ENCODE measurements at regions not wholly inside any gene's neighbourhood (a gene's known extent, or its start where the extent isn't known, plus 50 kb on each side); places are given as distances from the start of the nearest gene placed in this dataset.

- Histone ChIP-seq H3K4me2 (ENCODE audit: low read length) (no peak overlapping the region), H3K4me3 (ENCODE audit: low read length) (no peak overlapping the region), H3K36me3 (ENCODE audit: insufficient read depth, low read length) (no peaks in the 10 kb centered on the region), H3K9ac (ENCODE audit: low read depth, low read length) (no peak overlapping the region), H3K4me1 (ENCODE audit: control insufficient read depth, insufficient read depth, low read length) (peaks cover 5% of the 10 kb centered on the region), H3K27me3 (ENCODE audit: control insufficient read depth, insufficient read depth, low read length) (no peaks in the 10 kb centered on the region), H3K9me3 (replicated peaks; ENCODE audit: low read length) (no peaks in the 10 kb centered on the region)
Measured at GRCh38 chr19:31656507-31656906, 307.3 kb upstream of the TSHZ3 start.

GRCh38 chr19:31658993-31659896 is 310.0 kb upstream of the TSHZ3 start:
- H3K36me3 ChIP-seq (ENCODE audit: insufficient read depth, low read length), result no peaks in the 10 kb centered on the region
- H3K4me3 ChIP-seq (ENCODE audit: low read length), result no peak overlapping the region
- no peaks in the 10 kb centered on the region for H3K9me3 ChIP-seq (replicated peaks; ENCODE audit: low read length)
- no peaks in the 10 kb centered on the region for H3K27me3 ChIP-seq (ENCODE audit: control insufficient read depth, insufficient read depth, low read length)
- no peak overlapping the region for H3K4me2 ChIP-seq (ENCODE audit: low read length)
- no peak overlapping the region for H3K9ac ChIP-seq (ENCODE audit: low read depth, low read length)
- peaks cover 5% of the 10 kb centered on the region for H3K4me1 ChIP-seq (ENCODE audit: control insufficient read depth, insufficient read depth, low read length)

GRCh38 chr19:31659897-31660210 is 310.6 kb upstream of the TSHZ3 start:
- Histone ChIP-seq H3K4me1 (ENCODE audit: control insufficient read depth, insufficient read depth, low read length) (peaks cover 5% of the 10 kb centered on the region), H3K9me3 (replicated peaks; ENCODE audit: low read length) (no peaks in the 10 kb centered on the region), H3K36me3 (ENCODE audit: insufficient read depth, low read length) (no peaks in the 10 kb centered on the region), H3K9ac (ENCODE audit: low read depth, low read length) (no peak overlapping the region), H3K27me3 (ENCODE audit: control insufficient read depth, insufficient read depth, low read length) (no peaks in the 10 kb centered on the region), H3K4me2 (ENCODE audit: low read length) (no peak overlapping the region), H3K4me3 (ENCODE audit: low read length) (no peak overlapping the region)

- H3K4me1 ChIP-seq (ENCODE audit: control insufficient read depth, insufficient read depth, low read length), result peaks cover 10% of the 10 kb centered on the region
- H3K4me2 ChIP-seq (ENCODE audit: low read length), result no peak overlapping the region
- no peak overlapping the region for H3K4me3 ChIP-seq (ENCODE audit: low read length)
- H3K9ac ChIP-seq (ENCODE audit: low read depth, low read length), result no peak overlapping the region
- H3K36me3 ChIP-seq (ENCODE audit: insufficient read depth, low read length), result no peaks in the 10 kb centered on the region
- H3K9me3 ChIP-seq (replicated peaks; ENCODE audit: low read length), result no peaks in the 10 kb centered on the region
- no peaks in the 10 kb centered on the region for H3K27me3 ChIP-seq (ENCODE audit: control insufficient read depth, insufficient read depth, low read length)
Measured at GRCh38 chr19:31664096-31664495, 314.9 kb upstream of the TSHZ3 start.

GRCh38 chr19:31664997-31665396 is 315.8 kb upstream of the TSHZ3 start:
- H3K9ac ChIP-seq (ENCODE audit: low read depth, low read length), result no peak overlapping the region

GRCh38 chr19:31666126-31666525 is 316.9 kb upstream of the TSHZ3 start:
- Histone ChIP-seq H3K9me3 (replicated peaks; ENCODE audit: low read length) (no peaks in the 10 kb centered on the region), H3K36me3 (ENCODE audit: insufficient read depth, low read length) (no peaks in the 10 kb centered on the region), H3K9ac (ENCODE audit: low read depth, low read length) (no peak overlapping the region), H3K4me2 (ENCODE audit: low read length) (no peak overlapping the region), H3K4me1 (ENCODE audit: control insufficient read depth, insufficient read depth, low read length) (peaks cover 16% of the 10 kb centered on the region), H3K27me3 (ENCODE audit: control insufficient read depth, insufficient read depth, low read length) (no peaks in the 10 kb centered on the region), H3K4me3 (ENCODE audit: low read length) (no peak overlapping the region)

More at GRCh38 chr19:31664997-31665396, 315.8 kb upstream of the TSHZ3 start:
- Histone ChIP-seq H3K4me2 (ENCODE audit: low read length) (no peak overlapping the region), H3K9me3 (replicated peaks; ENCODE audit: low read length) (no peaks in the 10 kb centered on the region), H3K4me1 (ENCODE audit: control insufficient read depth, insufficient read depth, low read length) (peaks cover 13% of the 10 kb centered on the region), H3K4me3 (ENCODE audit: low read length) (no peak overlapping the region), H3K36me3 (ENCODE audit: insufficient read depth, low read length) (no peaks in the 10 kb centered on the region), H3K27me3 (ENCODE audit: control insufficient read depth, insufficient read depth, low read length) (no peaks in the 10 kb centered on the region)

GRCh38 chr19:31667106-31667505 is 317.9 kb upstream of the TSHZ3 start:
- Histone ChIP-seq H3K9me3 (replicated peaks; ENCODE audit: low read length) (no peaks in the 10 kb centered on the region), H3K4me3 (ENCODE audit: low read length) (no peak overlapping the region), H3K4me2 (ENCODE audit: low read length) (no peak overlapping the region), H3K9ac (ENCODE audit: low read depth, low read length) (no peak overlapping the region), H3K36me3 (ENCODE audit: insufficient read depth, low read length) (no peaks in the 10 kb centered on the region), H3K4me1 (ENCODE audit: control insufficient read depth, insufficient read depth, low read length) (peaks cover 16% of the 10 kb centered on the region), H3K27me3 (ENCODE audit: control insufficient read depth, insufficient read depth, low read length) (no peaks in the 10 kb centered on the region)

- Histone ChIP-seq H3K9me3 (replicated peaks; ENCODE audit: low read length) (no peaks in the 10 kb centered on the region), H3K36me3 (ENCODE audit: insufficient read depth, low read length) (no peaks in the 10 kb centered on the region), H3K4me1 (ENCODE audit: control insufficient read depth, insufficient read depth, low read length) (peaks cover 19% of the 10 kb centered on the region), H3K9ac (ENCODE audit: low read depth, low read length) (no peak overlapping the region), H3K4me2 (ENCODE audit: low read length) (no peak overlapping the region), H3K27me3 (ENCODE audit: control insufficient read depth, insufficient read depth, low read length) (no peaks in the 10 kb centered on the region), H3K4me3 (ENCODE audit: low read length) (no peak overlapping the region)
Measured at GRCh38 chr19:31668921-31669320, 319.7 kb upstream of the TSHZ3 start.

GRCh38 chr19:31670931-31671330 is 321.7 kb upstream of the TSHZ3 start:
- Histone ChIP-seq H3K36me3 (ENCODE audit: insufficient read depth, low read length) (no peaks in the 10 kb centered on the region), H3K4me3 (ENCODE audit: low read length) (no peak overlapping the region), H3K27me3 (ENCODE audit: control insufficient read depth, insufficient read depth, low read length) (no peaks in the 10 kb centered on the region), H3K9me3 (replicated peaks; ENCODE audit: low read length) (no peaks in the 10 kb centered on the region), H3K9ac (ENCODE audit: low read depth, low read length) (no peak overlapping the region), H3K4me2 (ENCODE audit: low read length) (no peak overlapping the region), H3K4me1 (ENCODE audit: control insufficient read depth, insufficient read depth, low read length) (peaks cover 36% of the 10 kb centered on the region)

- Histone ChIP-seq H3K9ac (ENCODE audit: low read depth, low read length) (no peak overlapping the region), H3K36me3 (ENCODE audit: insufficient read depth, low read length) (no peaks in the 10 kb centered on the region), H3K4me2 (ENCODE audit: low read length) (no peak overlapping the region), H3K9me3 (replicated peaks; ENCODE audit: low read length) (no peaks in the 10 kb centered on the region), H3K4me3 (ENCODE audit: low read length) (no peak overlapping the region), H3K4me1 (ENCODE audit: control insufficient read depth, insufficient read depth, low read length) (peaks cover 33% of the 10 kb centered on the region), H3K27me3 (ENCODE audit: control insufficient read depth, insufficient read depth, low read length) (no peaks in the 10 kb centered on the region)
Measured at GRCh38 chr19:31671411-31672035, 322.3 kb upstream of the TSHZ3 start.

GRCh38 chr19:31674503-31675192 is 325.4 kb upstream of the TSHZ3 start:
- H3K9me3 ChIP-seq (replicated peaks; ENCODE audit: low read length), result no peaks in the 10 kb centered on the region
- peak overlapping the region; percentile 55 for H3K4me3 ChIP-seq (ENCODE audit: low read length)
- H3K4me1 ChIP-seq (ENCODE audit: control insufficient read depth, insufficient read depth, low read length), result peaks cover 28% of the 10 kb centered on the region
- peak overlapping the region; percentile 43 for H3K9ac ChIP-seq (ENCODE audit: low read depth, low read length)
- H3K4me2 ChIP-seq (ENCODE audit: low read length), result peak overlapping the region; percentile 80
- no peaks in the 10 kb centered on the region for H3K27me3 ChIP-seq (ENCODE audit: control insufficient read depth, insufficient read depth, low read length)
- no peaks in the 10 kb centered on the region for H3K36me3 ChIP-seq (ENCODE audit: insufficient read depth, low read length)

Measured in skeletal muscle satellite cell (primary cell).